Ishikawa (cell line): ENCODE measurements at regions not wholly inside any gene's neighbourhood (a gene's known extent, or its start where the extent isn't known, plus 50 kb on each side); places are given as distances from the start of the nearest gene placed in this dataset.

Source experiments
- EP300 ChIP-seq: IDR thresholded peaks from 2 replicates; pipeline ENCODE4 v1.6.1; 2012; ENCODE audit warnings: borderline replicate concordance
- REST ChIP-seq: IDR thresholded peaks from 2 replicates; pipeline ENCODE4 v1.6.1; 2012; ENCODE audit warnings: low read depth, mild to moderate bottlenecking
- TCF12 ChIP-seq: IDR thresholded peaks from 2 replicates; pipeline ENCODE4 v1.6.1; 2012; ENCODE audit warnings: low read depth
- YY1 ChIP-seq: IDR thresholded peaks from 2 replicates; pipeline ENCODE4 v1.6.1; 2012; ENCODE audit warnings: low read depth
- TF ChIP-seq, protein P1 (sequence below): IDR thresholded peaks from 2 replicates; pipeline ENCODE4 v1.6.1; 2012

GRCh38 chr5:58016358-58016757, 443.5 kb downstream of the PLK2 start:
- TF ChIP-seq, protein P1, sequence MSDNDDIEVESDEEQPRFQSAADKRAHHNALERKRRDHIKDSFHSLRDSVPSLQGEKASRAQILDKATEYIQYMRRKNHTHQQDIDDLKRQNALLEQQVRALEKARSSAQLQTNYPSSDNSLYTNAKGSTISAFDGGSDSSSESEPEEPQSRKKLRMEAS, result no peak
- TF ChIP-seq REST, result no peak
- no peak for TF ChIP-seq EP300
- TF ChIP-seq TCF12, result no peak
- TF ChIP-seq YY1, result no peak
